ENCODE measurements at regions not wholly inside any gene's neighbourhood (a gene's known extent, or its start where the extent isn't known, plus 50 kb on each side); places are given as distances from the start of the nearest gene placed in this dataset.

DNA sequence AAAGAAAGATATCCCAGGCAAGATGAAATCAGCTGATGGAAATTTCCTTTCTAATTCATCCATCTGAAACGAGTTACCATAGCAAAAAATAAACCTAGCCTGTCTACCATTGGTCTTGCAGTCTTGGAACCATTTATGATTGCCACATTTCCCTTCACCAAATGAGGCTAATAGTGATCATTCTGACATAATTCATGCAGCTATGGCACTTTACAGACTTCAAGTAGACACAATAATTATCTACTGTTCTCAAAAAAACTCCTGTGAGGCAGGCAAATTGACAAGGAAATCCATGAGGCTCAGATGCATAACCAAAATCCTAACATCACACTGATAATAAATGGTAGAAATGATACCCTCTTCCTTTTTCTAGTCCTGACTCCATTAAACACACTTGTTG is 1669.7 kb upstream of the LRRTM1 start:
- intact Hi-C loops (cut with micrococcal nuclease), result no loop called here
- Histone ChIP-seq H3K4me3 (no peak overlapping the region), H3K9me1 (ENCODE audit: control insufficient read depth, insufficient read depth, low read length) (no peaks in the 10 kb centered on the region), H3K9me3 (replicated peaks; ENCODE audit: control insufficient read depth, insufficient read depth, low read depth, low read length) (no peaks in the 10 kb centered on the region), H3K4me1 (replicated peaks in 1 of 2; ENCODE audit: control insufficient read depth in 2 of 2, insufficient read depth in 2 of 2, low read length in 2 of 2) (no peaks in the 10 kb centered on the region), H3K4me2 (ENCODE audit: insufficient read depth, low read length) (no peak overlapping the region), H3K79me2 (ENCODE audit: control insufficient read depth, insufficient read depth, low read length) (no peaks in the 10 kb centered on the region), H3K36me3 (ENCODE audit: control insufficient read depth, insufficient read depth, low read length) (no peaks in the 10 kb centered on the region), H2AFZ (ENCODE audit: low read depth, low read length) (no peak overlapping the region), H3K27ac (ENCODE audit: extremely low read depth, low read depth, low read length) (no peak overlapping the region), H3K27me3 (ENCODE audit: control insufficient read depth in 2 of 2, insufficient read depth in 2 of 2, low read length in 2 of 2) (no peaks in the 10 kb centered on the region), H4K20me1 (replicated peaks; ENCODE audit: control insufficient read depth, insufficient read depth, low read length) (no peaks in the 10 kb centered on the region), H3K9ac (ENCODE audit: insufficient read depth in 1 of 2, low read depth in 2 of 2, low read length in 2 of 2) (no peak overlapping the region)
- ChIA-PET POLR2A (no interaction called here), CTCF (ENCODE audit: low intra/inter-chr PET ratio) (no interaction called here)
- DNase-seq (ENCODE audit: extremely low read depth in 1 of 4, low spot score in 3 of 4) (no peak), FAIRE-seq (no peak), ATAC-seq (no peak)
- WGBS (ENCODE audit: insufficient coverage, low coverage, missing lambda C conversion rate), result 0% methylated on average over 1 of the region's 1 CpG
- in situ Hi-C loops (cut with MboI), result no loop called here
- TF ChIP-seq EWSR1 (IDR thresholded peaks at IDR 0.05; ENCODE audit: borderline replicate concordance, low read depth, partially characterized antibody), result no peak
- TF ChIP-seq POLR2A (conservative IDR thresholded peaks at IDR 0.05), result no peak
- TF ChIP-seq DIDO1 (tag; IDR thresholded peaks at IDR 0.05; ENCODE audit: low read depth), result no peak
- TF ChIP-seq, protein P1, sequence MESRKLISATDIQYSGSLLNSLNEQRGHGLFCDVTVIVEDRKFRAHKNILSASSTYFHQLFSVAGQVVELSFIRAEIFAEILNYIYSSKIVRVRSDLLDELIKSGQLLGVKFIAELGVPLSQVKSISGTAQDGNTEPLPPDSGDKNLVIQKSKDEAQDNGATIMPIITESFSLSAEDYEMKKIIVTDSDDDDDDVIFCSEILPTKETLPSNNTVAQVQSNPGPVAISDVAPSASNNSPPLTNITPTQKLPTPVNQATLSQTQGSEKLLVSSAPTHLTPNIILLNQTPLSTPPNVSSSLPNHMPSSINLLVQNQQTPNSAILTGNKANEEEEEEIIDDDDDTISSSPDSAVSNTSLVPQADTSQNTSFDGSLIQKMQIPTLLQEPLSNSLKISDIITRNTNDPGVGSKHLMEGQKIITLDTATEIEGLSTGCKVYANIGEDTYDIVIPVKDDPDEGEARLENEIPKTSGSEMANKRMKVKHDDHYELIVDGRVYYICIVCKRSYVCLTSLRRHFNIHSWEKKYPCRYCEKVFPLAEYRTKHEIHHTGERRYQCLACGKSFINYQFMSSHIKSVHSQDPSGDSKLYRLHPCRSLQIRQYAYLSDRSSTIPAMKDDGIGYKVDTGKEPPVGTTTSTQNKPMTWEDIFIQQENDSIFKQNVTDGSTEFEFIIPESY (CRISPR knock-in tag; IDR thresholded peaks at IDR 0.05), result no peak
- TF ChIP-seq ZNF583 (CRISPR knock-in tag; IDR thresholded peaks at IDR 0.05), result no peak
- no peak for TF ChIP-seq POLR2AphosphoS5 (IDR thresholded peaks at IDR 0.05; ENCODE audit: control insufficient read depth, insufficient read depth, low read depth, low read length)
- TF ChIP-seq NUFIP1 (IDR thresholded peaks at IDR 0.05; ENCODE audit: partially characterized antibody), result no peak
- TF ChIP-seq SREBF2 (CRISPR knock-in tag; IDR thresholded peaks at IDR 0.05), result no peak
- no peak for TF ChIP-seq ZNF830 (CRISPR knock-in tag; IDR thresholded peaks at IDR 0.05)
- TF ChIP-seq, protein P2, sequence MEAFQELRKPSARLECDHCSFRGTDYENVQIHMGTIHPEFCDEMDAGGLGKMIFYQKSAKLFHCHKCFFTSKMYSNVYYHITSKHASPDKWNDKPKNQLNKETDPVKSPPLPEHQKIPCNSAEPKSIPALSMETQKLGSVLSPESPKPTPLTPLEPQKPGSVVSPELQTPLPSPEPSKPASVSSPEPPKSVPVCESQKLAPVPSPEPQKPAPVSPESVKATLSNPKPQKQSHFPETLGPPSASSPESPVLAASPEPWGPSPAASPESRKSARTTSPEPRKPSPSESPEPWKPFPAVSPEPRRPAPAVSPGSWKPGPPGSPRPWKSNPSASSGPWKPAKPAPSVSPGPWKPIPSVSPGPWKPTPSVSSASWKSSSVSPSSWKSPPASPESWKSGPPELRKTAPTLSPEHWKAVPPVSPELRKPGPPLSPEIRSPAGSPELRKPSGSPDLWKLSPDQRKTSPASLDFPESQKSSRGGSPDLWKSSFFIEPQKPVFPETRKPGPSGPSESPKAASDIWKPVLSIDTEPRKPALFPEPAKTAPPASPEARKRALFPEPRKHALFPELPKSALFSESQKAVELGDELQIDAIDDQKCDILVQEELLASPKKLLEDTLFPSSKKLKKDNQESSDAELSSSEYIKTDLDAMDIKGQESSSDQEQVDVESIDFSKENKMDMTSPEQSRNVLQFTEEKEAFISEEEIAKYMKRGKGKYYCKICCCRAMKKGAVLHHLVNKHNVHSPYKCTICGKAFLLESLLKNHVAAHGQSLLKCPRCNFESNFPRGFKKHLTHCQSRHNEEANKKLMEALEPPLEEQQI (IDR thresholded peaks at IDR 0.05), result no peak
- no peak for TF ChIP-seq SRSF1 (IDR thresholded peaks at IDR 0.05; ENCODE audit: low read depth, low read length)
- TF ChIP-seq ZNF766 (CRISPR knock-in tag; conservative IDR thresholded peaks at IDR 0.05), result no peak
- no peak for TF ChIP-seq TSC22D4 (tag; IDR thresholded peaks at IDR 0.05)
- no peak for TF ChIP-seq HMGN3 (IDR thresholded peaks at IDR 0.05; ENCODE audit: borderline replicate concordance, extremely low read depth, insufficient read length, low read depth, low read length)
- TF ChIP-seq STAG1 (CRISPR knock-in tag; IDR thresholded peaks at IDR 0.05; ENCODE audit: borderline replicate concordance), result no peak
- no peak for TF ChIP-seq CEBPG (CRISPR knock-in tag; IDR thresholded peaks at IDR 0.05)
- TF ChIP-seq CEBPG (tag; conservative IDR thresholded peaks at IDR 0.05 in 1 of 2, IDR thresholded peaks at IDR 0.05 in 1 of 2), result no peak
- no TSS peak for BruUV-seq (replicated peaks)
